AG04449 (cell line): ENCODE measurements at regions not wholly inside any gene's neighbourhood (a gene's known extent, or its start where the extent isn't known, plus 50 kb on each side); places are given as distances from the start of the nearest gene placed in this dataset.

Source experiments
- CTCF ChIA-PET: fragments of 350-600 bp; formaldehyde crosslinking; extraction: SDS; loops from one replicate; lab custom pipeline; 2021; ENCODE audit warnings: antibody characterized with exemption; lab: Yijun Ruan, JAX
- POLR2A ChIA-PET: fragments of 400-600, 350-600 bp; formaldehyde crosslinking; extraction: SDS; loops from one replicate; lab custom pipeline; 2020; ENCODE audit warnings: antibody characterized with exemption, inconsistent platforms; lab: Yijun Ruan, JAX
- DNase-seq: peaks from one replicate; pipeline ENCODE4 v3.0.0-alpha.2; 2010; ENCODE audit warnings: low read depth, low spot score
- H3K4me3 ChIP-seq: 2 replicates; pipeline ENCODE4 v1.5.1; 2011; ENCODE audit warnings: low read depth, mild to moderate bottlenecking, control low read depth, low read length
- TF ChIP-seq, protein P1 (sequence below): IDR thresholded peaks from one replicate; pipeline ENCODE4 v1.5.1; 2011; ENCODE audit warnings: mild to moderate bottlenecking, moderate library complexity, low read length, control low read depth, inconsistent platforms; ENCODE audit not compliant: insufficient read depth; ENCODE audit errors: missing control alignments

DNA sequence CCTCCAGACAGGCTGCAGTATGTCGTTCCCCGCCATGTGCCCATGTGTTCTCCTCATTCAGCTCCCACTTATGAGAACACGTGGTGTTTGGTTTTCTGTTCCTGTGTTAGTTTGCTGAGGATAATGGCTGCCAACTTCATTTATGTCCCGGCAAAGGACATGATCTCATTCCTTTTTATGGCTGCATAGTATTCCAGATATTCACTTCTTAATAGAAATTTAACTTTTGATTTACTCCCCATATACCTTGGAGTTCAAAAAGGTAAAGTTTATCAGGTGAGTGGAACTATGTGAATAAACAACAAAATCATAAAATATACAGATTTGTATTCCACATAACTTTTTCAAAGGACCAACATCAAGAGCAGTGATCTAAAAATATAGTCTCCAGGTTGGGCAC lies 372.6 kb downstream of the STK39 start:
- ChIA-PET CTCF (interaction anchor here (1.1 kb wide), 1 partner anchor 244 kb away, joined by 5 read pairs; no protein-coding TSS in a partner anchor), POLR2A (no interaction called here)
- TF ChIP-seq, protein P1, sequence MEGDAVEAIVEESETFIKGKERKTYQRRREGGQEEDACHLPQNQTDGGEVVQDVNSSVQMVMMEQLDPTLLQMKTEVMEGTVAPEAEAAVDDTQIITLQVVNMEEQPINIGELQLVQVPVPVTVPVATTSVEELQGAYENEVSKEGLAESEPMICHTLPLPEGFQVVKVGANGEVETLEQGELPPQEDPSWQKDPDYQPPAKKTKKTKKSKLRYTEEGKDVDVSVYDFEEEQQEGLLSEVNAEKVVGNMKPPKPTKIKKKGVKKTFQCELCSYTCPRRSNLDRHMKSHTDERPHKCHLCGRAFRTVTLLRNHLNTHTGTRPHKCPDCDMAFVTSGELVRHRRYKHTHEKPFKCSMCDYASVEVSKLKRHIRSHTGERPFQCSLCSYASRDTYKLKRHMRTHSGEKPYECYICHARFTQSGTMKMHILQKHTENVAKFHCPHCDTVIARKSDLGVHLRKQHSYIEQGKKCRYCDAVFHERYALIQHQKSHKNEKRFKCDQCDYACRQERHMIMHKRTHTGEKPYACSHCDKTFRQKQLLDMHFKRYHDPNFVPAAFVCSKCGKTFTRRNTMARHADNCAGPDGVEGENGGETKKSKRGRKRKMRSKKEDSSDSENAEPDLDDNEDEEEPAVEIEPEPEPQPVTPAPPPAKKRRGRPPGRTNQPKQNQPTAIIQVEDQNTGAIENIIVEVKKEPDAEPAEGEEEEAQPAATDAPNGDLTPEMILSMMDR, result no peak
- H3K4me3 ChIP-seq, result no peak overlapping the region
- no peak for DNase-seq

DNA sequence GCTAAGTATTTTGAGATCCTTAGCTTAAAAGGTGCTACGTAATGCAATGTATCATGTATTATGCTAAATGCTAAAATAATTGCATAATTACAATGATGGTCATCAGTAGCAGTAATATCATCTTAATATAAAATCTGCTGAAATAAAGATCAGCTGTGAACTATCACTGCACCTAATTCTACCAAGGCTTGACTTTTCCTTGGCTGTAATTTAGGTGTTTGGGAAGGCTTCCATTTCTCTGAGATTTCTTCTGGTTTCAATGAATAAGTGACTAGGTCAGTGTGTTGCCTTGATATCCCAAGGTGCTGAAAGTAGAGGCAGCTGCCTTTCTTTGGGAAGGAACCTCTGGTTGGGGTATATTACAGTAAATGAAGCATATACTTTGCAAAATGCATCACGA lies 376.1 kb downstream of the STK39 start:
- CTCF ChIA-PET, result no interaction called here
- no peak overlapping the region for H3K4me3 ChIP-seq
- TF ChIP-seq, protein P1, result no peak
- DNase-seq, result no peak
- POLR2A ChIA-PET, result no interaction called here

DNA sequence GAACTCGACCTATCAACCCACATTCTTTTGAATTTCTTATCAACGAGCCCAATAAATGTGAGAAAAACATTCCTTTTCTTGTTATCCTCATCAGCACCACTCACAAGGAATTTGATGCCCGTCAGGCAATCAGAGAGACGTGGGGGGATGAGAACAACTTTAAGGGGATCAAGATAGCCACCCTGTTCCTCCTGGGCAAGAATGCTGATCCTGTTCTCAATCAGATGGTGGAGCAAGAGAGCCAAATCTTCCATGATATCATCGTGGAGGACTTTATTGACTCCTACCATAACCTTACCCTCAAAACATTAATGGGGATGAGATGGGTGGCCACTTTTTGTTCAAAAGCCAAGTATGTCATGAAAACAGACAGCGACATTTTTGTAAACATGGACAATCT lies 378.2 kb downstream of the STK39 start:
- TF ChIP-seq, protein P1, result no peak
- H3K4me3 ChIP-seq, result no peak overlapping the region
- POLR2A ChIA-PET, result no interaction called here
- CTCF ChIA-PET, result no interaction called here
- DNase-seq, result no peak

DNA sequence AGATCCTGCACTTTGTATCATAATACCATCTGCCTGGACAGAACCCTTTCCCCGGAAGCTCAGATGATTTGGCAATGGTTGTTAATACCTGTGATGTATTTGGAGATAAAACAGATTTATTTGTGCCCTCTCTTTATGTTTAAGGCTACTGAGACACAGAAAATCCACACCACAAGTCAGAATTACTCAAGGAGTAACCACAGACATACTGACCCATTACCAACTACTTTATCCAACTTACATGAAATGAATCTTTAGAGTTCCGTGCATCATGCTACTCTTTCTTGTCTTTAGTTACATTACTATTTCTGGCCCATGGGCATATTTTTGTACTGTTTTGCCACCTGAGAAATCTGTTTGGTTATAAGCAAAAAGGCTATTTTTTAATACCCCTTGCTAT lies 384.0 kb downstream of the STK39 start:
- DNase-seq, result no peak
- TF ChIP-seq, protein P1, result no peak
- no peak overlapping the region for H3K4me3 ChIP-seq
- POLR2A ChIA-PET, result no interaction called here
- CTCF ChIA-PET, result no interaction called here

DNA sequence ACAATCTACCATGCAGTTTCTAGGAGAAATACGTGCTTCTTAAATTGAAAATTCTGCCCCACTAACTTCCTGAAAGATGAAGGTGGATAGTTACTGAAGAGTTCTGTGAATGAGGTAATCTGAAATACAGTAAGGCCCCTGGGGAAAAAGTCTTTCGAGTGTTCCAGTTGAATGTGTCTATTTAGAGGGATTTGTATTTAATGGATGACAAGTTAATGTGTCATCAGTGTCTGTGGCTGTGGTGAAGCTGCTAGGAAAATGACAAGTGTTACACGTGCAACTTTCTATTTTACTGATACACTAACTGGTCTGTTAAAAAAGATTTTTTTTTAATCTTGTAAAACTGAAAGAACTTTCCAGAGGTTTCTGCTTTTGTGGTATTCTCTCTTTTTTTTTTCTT lies 384.6 kb downstream of the STK39 start:
- ChIA-PET POLR2A (no interaction called here), CTCF (no interaction called here)
- no peak overlapping the region for H3K4me3 ChIP-seq
- TF ChIP-seq, protein P1, result no peak
- DNase-seq, result no peak

DNA sequence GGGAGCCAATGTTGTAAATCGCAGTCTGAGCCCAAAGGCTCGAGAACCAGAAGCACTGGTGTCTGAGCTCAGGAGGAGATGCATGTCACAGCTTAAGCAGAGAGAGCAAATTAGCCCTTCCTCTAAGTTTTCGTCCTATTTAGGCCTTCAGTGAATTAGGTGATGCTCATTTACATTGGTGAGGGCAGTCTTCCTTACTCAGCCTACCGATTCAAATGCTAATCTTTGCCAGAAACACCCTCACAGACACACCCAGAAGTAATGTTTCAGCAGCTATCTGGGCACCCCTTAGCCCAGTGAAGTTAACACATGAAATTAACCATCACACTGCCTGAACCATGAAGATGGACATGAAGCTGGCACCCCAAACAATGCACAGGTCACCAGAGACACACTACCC lies 385.1 kb downstream of the STK39 start:
- TF ChIP-seq, protein P1, result no peak
- POLR2A ChIA-PET, result no interaction called here
- H3K4me3 ChIP-seq, result no peak overlapping the region
- no peak for DNase-seq
- CTCF ChIA-PET, result no interaction called here
